ENCODE measurements at regions not wholly inside any gene's neighbourhood (a gene's known extent, or its start where the extent isn't known, plus 50 kb on each side); places are given as distances from the start of the nearest gene placed in this dataset.
A peak's percentile ranks its signal among the peaks of the same experiment; 100 is the strongest.

DNA sequence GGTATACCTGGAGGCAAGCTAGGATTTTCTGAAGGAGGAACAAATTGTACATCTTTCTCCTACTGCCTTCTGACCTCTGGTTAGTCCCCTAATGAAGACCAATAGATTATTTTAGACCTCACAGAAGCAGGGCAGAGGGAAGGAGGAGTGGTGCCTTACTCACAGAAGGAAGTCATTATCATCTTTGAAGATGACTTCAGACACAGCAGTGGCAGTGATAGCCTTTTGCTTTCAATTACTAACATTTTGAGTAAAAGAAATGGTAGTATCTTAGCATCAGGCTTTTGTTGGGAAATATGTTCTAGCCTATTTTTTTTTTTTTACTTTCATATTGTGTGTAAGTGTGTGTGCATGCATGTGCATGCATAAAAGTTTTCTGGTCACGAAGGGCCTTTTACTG lies 164.2 kb upstream of the PLN start:
- DNase-seq (ENCODE audit: low read depth) = no peak
- H3K4me3 ChIP-seq (ENCODE audit: low read depth, low read length) = no peak overlapping the region
- TF ChIP-seq, protein P1, sequence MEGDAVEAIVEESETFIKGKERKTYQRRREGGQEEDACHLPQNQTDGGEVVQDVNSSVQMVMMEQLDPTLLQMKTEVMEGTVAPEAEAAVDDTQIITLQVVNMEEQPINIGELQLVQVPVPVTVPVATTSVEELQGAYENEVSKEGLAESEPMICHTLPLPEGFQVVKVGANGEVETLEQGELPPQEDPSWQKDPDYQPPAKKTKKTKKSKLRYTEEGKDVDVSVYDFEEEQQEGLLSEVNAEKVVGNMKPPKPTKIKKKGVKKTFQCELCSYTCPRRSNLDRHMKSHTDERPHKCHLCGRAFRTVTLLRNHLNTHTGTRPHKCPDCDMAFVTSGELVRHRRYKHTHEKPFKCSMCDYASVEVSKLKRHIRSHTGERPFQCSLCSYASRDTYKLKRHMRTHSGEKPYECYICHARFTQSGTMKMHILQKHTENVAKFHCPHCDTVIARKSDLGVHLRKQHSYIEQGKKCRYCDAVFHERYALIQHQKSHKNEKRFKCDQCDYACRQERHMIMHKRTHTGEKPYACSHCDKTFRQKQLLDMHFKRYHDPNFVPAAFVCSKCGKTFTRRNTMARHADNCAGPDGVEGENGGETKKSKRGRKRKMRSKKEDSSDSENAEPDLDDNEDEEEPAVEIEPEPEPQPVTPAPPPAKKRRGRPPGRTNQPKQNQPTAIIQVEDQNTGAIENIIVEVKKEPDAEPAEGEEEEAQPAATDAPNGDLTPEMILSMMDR (IDR thresholded peaks at IDR 0.05; ENCODE audit: insufficient read depth, low read depth, low read length) = no peak

GRCh38 chr6:118386975-118387374 lies 161.1 kb upstream of the PLN start:
- no peak overlapping the region for H3K4me3 ChIP-seq (ENCODE audit: low read depth, low read length)
- TF ChIP-seq, protein P1 (IDR thresholded peaks at IDR 0.05; ENCODE audit: insufficient read depth, low read depth, low read length) = no peak
- DNase-seq (ENCODE audit: low read depth) = no peak

GRCh38 chr6:118387921-118388701 lies 160.0 kb upstream of the PLN start:
- TF ChIP-seq, protein P1 (IDR thresholded peaks at IDR 0.05; ENCODE audit: insufficient read depth, low read depth, low read length) = no peak
- DNase-seq (ENCODE audit: low read depth) = peak; percentile 76
- no peak overlapping the region for H3K4me3 ChIP-seq (ENCODE audit: low read depth, low read length)

DNA sequence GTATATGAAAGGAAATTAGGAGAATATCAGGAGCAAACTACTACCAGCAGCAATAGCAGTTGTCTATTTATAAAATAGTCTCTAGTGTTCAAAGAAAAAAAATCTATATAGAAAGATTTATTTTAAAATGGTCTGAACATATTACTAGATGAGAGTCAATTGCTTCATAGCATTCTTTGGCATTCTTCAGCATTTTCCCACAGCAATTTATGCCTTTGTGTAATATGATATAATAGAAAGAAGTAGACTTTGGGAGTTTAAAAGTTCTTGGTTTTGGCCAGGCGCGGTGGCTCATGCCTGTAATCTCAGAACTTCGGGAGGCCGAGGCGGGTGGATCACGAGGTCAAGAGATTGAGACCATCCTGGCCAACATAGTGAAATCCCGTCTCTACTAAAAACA lies 157.0 kb upstream of the PLN start:
- H3K4me3 ChIP-seq (ENCODE audit: low read depth, low read length) = no peak overlapping the region
- DNase-seq (ENCODE audit: low read depth) = no peak
- TF ChIP-seq, protein P1 (IDR thresholded peaks at IDR 0.05; ENCODE audit: insufficient read depth, low read depth, low read length) = no peak

DNA sequence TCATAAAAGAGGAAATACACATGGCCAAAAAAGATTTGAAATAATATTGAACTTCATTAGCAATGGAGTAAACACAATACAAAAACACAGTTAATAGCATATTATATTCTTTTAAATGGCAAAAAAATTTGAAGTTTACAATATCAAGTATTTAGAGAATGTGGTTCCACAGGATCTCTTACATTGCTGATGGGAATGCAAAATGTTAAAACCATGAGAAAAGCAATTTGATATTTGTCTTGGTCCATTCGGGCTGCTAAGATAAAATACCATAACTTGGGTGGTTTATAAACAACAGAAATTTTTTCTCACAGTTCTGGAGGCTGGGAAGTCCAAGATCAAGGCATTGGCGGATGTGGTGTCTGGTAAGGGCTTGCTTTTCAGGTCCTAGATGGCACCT lies 154.0 kb upstream of the PLN start:
- no peak for DNase-seq (ENCODE audit: low read depth)
- H3K4me3 ChIP-seq (ENCODE audit: low read depth, low read length) = no peak overlapping the region
- TF ChIP-seq, protein P1 (IDR thresholded peaks at IDR 0.05; ENCODE audit: insufficient read depth, low read depth, low read length) = no peak

DNA sequence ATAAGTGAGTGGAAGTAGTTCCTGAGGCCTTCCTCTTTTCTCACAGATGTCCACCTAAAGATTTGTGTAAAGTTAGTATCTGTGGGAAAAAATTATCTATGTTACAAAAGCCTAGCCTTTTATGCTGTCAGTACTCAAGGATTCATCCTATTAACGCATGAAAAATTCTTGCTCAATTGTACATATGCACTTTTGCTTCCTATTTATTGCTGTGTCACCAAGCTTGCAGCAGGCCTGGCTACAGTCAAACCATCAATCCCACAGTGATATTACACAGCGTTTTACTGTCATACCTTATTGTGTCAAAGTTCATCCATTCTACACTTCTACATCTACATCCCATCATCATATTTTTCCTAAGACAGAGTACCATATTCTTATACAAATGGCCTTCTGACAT lies 151.1 kb upstream of the PLN start:
- no peak overlapping the region for H3K4me3 ChIP-seq (ENCODE audit: low read depth, low read length)
- TF ChIP-seq, protein P1 (IDR thresholded peaks at IDR 0.05; ENCODE audit: insufficient read depth, low read depth, low read length) = no peak
- no peak for DNase-seq (ENCODE audit: low read depth)
